Stomach smooth muscle (tissue), 2 donors: ENCODE measurements at regions not wholly inside any gene's neighbourhood (a gene's known extent, or its start where the extent isn't known, plus 50 kb on each side); places are given as distances from the start of the nearest gene placed in this dataset.
"Not testable (repeated sequence)": the region's sequence is repeated elsewhere in the genome, so short reads cannot be mapped to it uniquely, and the experiment has no call there.

Experiments
- H3K27ac ChIP-seq: one replicate; pipeline ENCODE4 v1.7.0; 2013; ENCODE audit warnings: mild to moderate bottlenecking, low read length, inconsistent platforms
- H3K27me3 ChIP-seq, 2 donors: one replicate each; pipeline ENCODE4 v1.7.0; 2013; ENCODE audit warnings: low read length in 2 of 2; ENCODE audit not compliant: insufficient read depth in 2 of 2, control insufficient read depth in 1 of 2
- H3K36me3 ChIP-seq, 2 donors: one replicate each; pipeline ENCODE4 v1.7.0; 2013; ENCODE audit warnings: low read length in 2 of 2; ENCODE audit not compliant: control insufficient read depth in 2 of 2, insufficient read depth in 2 of 2
- H3K4me1 ChIP-seq: one replicate; pipeline ENCODE4 v1.7.0; 2013; ENCODE audit warnings: low read length; ENCODE audit not compliant: control insufficient read depth, insufficient read depth
- H3K4me3 ChIP-seq, 2 donors: one replicate each; pipeline ENCODE4 v1.7.0; 2013; ENCODE audit warnings: low read length in 2 of 2
- H3K9ac ChIP-seq, 2 donors: one replicate each; pipeline ENCODE4 v1.7.0; 2013; ENCODE audit warnings: low read length in 2 of 2, mild to moderate bottlenecking in 1 of 2
- H3K9me3 ChIP-seq, 2 donors: one replicate each; pipeline ENCODE4 v1.7.0; 2013; ENCODE audit warnings: low read length in 2 of 2; ENCODE audit not compliant: control insufficient read depth in 2 of 2
- donor health status: healthy.
- donor health status: Pancreatic carcinoma.

DNA sequence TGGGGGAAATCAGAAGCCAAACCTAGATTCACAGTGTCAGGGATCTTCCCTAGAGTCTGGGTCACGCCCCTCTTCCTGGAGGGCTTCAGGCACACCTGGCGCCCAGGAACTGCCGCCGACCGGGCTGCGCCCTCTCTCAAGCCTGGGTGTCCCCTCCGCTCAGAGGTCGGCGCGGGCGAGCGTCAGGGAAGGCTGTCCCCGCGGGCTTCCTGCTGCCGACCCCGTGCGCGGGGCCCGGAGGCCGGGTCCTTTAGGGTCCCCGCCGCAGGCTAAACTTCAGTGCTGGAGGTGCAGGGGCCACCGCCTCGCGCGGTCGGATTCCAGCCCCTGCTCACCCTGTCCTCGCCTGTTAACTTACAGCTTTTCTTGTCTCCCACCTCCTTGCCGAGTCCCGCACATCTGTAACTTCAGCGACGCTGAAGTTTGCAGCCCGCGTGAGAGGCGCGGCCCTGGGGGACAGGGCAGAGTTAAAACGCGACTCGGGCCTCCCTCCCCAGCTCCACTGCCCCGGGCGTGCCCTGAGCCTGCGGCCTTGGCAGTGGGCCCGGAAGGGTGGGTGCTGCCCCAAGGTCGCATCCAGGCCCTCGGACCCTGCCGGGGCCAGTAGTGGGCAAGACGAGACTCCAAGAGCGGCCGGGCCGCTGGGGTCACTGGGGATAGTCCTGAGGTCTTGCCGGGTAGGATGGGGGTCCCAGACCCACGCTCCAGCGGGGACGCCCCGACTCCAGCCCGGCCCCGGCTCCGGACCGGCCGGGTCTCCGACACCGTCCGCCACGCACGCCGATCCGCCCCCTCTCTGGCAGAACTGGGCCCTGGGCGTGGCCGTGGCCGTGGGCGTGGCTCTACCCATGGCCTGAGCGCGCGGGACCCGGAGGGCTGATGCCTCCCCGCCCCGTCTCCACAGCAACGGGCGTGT is 95.6 kb upstream of the ZNF98 start:
- peaks cover 0 to 4% of the 10 kb centered on the region in 2 donors for H3K9me3 ChIP-seq
- H3K4me1 ChIP-seq = no peaks in the 10 kb centered on the region

DNA sequence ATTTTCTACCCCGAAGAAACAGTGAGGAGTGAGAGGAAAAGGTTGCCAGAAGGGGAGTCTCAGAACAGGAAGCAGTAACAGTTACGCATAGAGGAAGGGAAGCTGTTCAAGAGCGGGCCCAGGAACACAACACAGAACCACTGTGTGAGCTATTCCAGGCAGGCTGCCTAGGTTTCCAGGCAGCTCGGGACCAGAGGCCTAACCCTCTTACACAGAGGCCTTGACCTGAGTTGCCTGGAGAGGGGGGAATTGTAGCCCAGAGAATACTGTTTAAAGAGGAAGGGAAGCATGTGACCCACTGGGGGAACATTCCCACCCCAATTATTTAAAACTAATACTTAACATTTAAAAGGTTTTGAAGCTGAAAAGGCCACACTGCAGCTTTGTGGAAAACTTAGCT is 93.3 kb upstream of the ZNF98 start:
- H3K36me3 ChIP-seq = no peaks in the 10 kb centered on the region

More for the DNA sequence above, 95.6 kb upstream of the ZNF98 start:
- H3K27me3 ChIP-seq = no peaks in the 10 kb centered on the region
- no peak overlapping the region for H3K9ac ChIP-seq
- H3K36me3 ChIP-seq = no peaks in the 10 kb centered on the region
- no peak overlapping the region for H3K4me3 ChIP-seq
- no peak overlapping the region for H3K27ac ChIP-seq

DNA sequence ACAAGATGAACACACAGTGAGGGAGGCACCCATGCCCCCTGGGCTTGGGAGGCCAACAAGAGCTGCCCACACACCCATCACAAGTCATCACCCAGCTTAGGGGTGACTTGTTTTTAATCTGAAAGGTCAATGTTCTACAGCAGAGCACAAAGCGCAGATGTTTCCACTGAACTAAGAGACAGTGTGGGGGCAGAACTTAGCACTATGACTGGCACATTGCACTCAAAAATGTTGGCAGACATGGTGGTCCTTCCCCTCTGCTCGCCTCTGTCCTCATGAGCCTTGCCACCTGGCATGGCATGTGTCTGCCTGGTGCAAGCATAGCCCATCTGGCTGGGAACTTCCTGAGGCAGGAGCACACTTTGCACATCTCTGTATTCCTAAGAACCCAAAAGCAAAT is 81.4 kb upstream of the ZNF98 start:
- Histone ChIP-seq H3K27ac (no peak overlapping the region), H3K4me3 (no peak overlapping the region), H3K9ac (no peak overlapping the region), H3K9me3 (peaks cover 5 to 16% of the 10 kb centered on the region in 2 donors), H3K27me3 (no peaks in the 10 kb centered on the region), H3K36me3 (no peaks in the 10 kb centered on the region), H3K4me1 (no peaks in the 10 kb centered on the region)

More for the DNA sequence above, 93.3 kb upstream of the ZNF98 start:
- Histone ChIP-seq H3K9ac (no peak overlapping the region), H3K4me3 (no peak overlapping the region), H3K4me1 (no peaks in the 10 kb centered on the region), H3K27ac (no peak overlapping the region), H3K27me3 (no peaks in the 10 kb centered on the region), H3K9me3 (peaks cover 0 to 4% of the 10 kb centered on the region in 2 donors)

DNA sequence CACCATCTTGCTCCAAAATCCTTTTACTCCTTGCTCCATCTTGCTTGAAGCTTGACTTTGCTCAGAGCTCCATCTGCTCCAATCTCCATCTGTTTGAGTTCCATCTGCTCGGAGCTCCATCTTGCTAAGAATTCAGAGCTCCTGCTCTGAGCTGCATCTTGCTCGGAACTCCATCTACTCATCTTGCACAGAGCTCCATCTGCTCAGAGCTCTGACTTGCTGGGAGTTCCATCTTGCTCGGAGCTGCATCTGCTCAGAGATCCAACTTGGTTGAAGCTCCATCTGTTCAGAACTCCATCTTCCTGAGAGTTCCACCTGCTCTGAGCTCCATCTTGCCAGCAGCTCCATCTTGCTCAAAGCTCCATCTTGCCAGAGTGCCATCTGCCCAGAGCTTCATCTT is 80.6 kb upstream of the ZNF98 start:
- no peak overlapping the region for H3K27ac ChIP-seq
- peaks cover 5 to 16% of the 10 kb centered on the region in 2 donors for H3K9me3 ChIP-seq
- no peaks in the 10 kb centered on the region for H3K36me3 ChIP-seq
- H3K4me1 ChIP-seq = no peaks in the 10 kb centered on the region
- H3K27me3 ChIP-seq = no peaks in the 10 kb centered on the region
- H3K9ac ChIP-seq = no peak overlapping the region
- no peak overlapping the region for H3K4me3 ChIP-seq

DNA sequence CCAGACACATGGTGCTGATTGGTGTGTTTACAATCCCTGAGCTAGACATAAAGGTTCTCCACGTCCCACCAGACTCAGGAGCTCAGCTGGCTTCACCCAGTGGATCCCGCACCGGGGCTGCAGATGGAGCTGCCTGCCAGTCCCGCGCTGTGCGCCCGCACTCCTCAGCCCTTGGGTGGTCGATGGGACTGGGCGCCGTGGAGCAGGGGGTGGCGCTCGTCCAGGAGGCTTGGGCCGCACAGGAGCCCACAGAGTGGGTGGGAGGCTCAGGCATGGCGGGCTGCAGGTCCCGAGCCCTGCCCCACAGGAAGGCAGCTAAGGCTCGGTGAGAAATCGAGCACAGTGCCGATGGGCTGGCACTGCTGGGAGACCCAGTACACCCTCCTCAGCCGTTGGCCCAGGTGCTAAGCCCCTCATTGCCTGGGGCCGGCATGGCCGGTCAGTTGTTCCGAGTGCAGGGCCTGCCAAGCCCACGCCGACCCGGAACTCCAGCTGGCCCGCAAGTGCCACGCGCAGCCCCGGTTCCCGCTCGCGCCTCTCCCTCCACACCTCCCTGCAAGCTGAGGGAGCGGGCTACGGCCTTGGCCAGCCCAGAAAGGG is 76.8 kb upstream of the ZNF98 start:
- not testable (repeated sequence) for H3K4me3 ChIP-seq, H3K9ac ChIP-seq, H3K4me1 ChIP-seq, H3K36me3 ChIP-seq, H3K27me3 ChIP-seq, H3K27ac ChIP-seq
- H3K9me3 ChIP-seq = peaks cover 5 to 20% of the 10 kb centered on the region in 2 donors

DNA sequence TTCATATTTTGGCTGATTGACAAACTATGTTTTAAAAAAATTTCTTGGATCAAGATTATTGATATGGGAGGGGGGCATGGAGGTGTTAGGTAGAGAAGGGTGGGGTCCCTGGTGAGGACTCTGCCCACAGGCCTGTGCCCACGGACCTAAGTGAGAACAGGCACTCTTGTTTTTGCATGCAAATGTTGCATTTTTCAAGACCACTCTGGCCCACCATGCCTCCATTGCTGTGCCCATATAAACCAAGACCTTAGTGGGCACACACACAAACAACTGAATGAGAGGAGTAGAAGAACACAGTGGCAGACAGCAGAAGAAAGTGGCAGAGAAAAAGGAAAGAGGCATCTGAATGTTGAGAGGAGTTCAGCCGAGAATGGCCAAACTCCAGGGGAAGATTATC is 69.6 kb upstream of the ZNF98 start:
- H3K9me3 ChIP-seq = peaks cover 6 to 15% of the 10 kb centered on the region in 2 donors
- no peaks in the 10 kb centered on the region for H3K36me3 ChIP-seq
- H3K27ac ChIP-seq = no peak overlapping the region
- no peaks in the 10 kb centered on the region for H3K4me1 ChIP-seq
- no peak overlapping the region for H3K4me3 ChIP-seq
- no peaks in the 10 kb centered on the region for H3K27me3 ChIP-seq
- H3K9ac ChIP-seq = no peak overlapping the region

DNA sequence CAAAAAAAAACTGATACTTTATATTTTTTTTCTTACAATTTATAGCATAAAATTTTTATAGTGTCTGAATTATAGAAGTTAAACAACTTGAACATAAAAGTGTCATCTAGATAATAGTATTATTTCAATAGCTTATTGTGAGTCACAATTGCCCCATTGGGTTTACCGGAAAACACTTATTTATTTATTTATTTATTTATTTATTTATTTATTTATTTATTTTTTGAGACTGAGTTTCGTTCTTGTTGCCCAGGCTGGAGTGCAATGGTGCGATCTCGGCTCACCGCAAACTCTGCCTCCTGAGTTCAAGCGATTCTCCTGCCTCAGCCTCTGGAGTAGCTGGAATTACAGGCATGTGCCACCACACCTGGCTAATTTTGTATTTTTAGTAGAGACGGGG is 61.4 kb upstream of the ZNF98 start:
- H3K9me3 ChIP-seq = peaks cover 0 to 19% of the 10 kb centered on the region in 2 donors

DNA sequence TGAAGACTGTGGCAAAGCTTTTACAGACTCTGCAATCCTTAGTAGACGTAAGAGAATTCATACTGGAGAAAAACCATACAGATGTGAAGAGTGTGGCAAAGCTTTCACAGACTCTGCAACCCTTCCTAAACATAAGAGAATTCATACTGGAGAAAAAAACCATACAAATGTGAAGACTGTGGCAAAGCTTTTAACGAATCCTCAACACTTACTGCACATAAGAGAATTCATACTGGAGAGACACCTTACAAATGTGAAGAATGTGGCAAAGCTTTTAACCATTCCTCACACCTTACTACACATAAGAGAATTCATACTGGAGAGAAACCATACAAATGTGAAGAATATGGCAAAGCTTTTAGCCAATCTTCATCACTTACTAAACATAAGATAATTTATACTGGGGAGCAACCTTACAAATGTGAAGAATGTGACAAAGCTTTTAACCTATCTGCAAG is 50.1 kb upstream of the ZNF98 start:
- Histone ChIP-seq H3K4me1 (no peaks in the 10 kb centered on the region), H3K4me3 (no peak overlapping the region), H3K9me3 (peaks cover 18 to 26% of the 10 kb centered on the region in 2 donors), H3K36me3 (no peaks in the 10 kb centered on the region), H3K27ac (no peak overlapping the region), H3K27me3 (no peaks in the 10 kb centered on the region), H3K9ac (no peak overlapping the region)

More for the DNA sequence above, 61.4 kb upstream of the ZNF98 start:
- not testable (repeated sequence) for H3K4me1 ChIP-seq, H3K27me3 ChIP-seq, H3K4me3 ChIP-seq, H3K36me3 ChIP-seq, H3K9ac ChIP-seq, H3K27ac ChIP-seq
